GM12865 (cell line): ENCODE measurements at regions not wholly inside any gene's neighbourhood (a gene's known extent, or its start where the extent isn't known, plus 50 kb on each side); places are given as distances from the start of the nearest gene placed in this dataset.

Experiments
- DNase-seq: peaks from one replicate; pipeline ENCODE4 v3.0.0; 2010; ENCODE audit warnings: low read depth
- H3K4me3 ChIP-seq: 2 replicates; pipeline ENCODE4 v1.5.1; 2011; ENCODE audit warnings: mild to moderate bottlenecking, low read depth, low read length, control low read depth
- CTCF ChIP-seq: IDR thresholded peaks from 2 replicates; pipeline ENCODE4 v1.5.1; 2011; ENCODE audit warnings: low read length, control low read depth, low read depth, inconsistent platforms; ENCODE audit not compliant: insufficient read depth; ENCODE audit errors: missing control alignments

GRCh38 chr6:105624021-105624420 is 221.1 kb upstream of the PREP start:
- H3K4me3 ChIP-seq = no peak overlapping the region
- DNase-seq = no peak
- TF ChIP-seq CTCF = no peak

GRCh38 chr6:105622226-105622625 is 219.3 kb upstream of the PREP start:
- no peak overlapping the region for H3K4me3 ChIP-seq
- DNase-seq = no peak
- no peak for TF ChIP-seq CTCF

- DNase-seq = no peak
- TF ChIP-seq CTCF = no peak
- H3K4me3 ChIP-seq = no peak overlapping the region
These were observed 218.8 kb upstream of the PREP start for GRCh38 chr6:105621564-105622175.

- no peak for DNase-seq
- no peak overlapping the region for H3K4me3 ChIP-seq
- no peak for TF ChIP-seq CTCF
These were observed 218.0 kb upstream of the PREP start for GRCh38 chr6:105620878-105621277.

- no peak for DNase-seq
- H3K4me3 ChIP-seq = no peak overlapping the region
- TF ChIP-seq CTCF = no peak
These were observed 217.3 kb upstream of the PREP start for GRCh38 chr6:105619971-105620741.

GRCh38 chr6:105618247-105618646 is 215.4 kb upstream of the PREP start:
- no peak for TF ChIP-seq CTCF
- DNase-seq = no peak
- H3K4me3 ChIP-seq = no peak overlapping the region
